Neural cell (in vitro differentiated cells): ENCODE measurements at regions not wholly inside any gene's neighbourhood (a gene's known extent, or its start where the extent isn't known, plus 50 kb on each side); places are given as distances from the start of the nearest gene placed in this dataset.

Experiments used
- H2AFZ ChIP-seq: fragments of 200-600, 300-800 bp; sonication (generic), shearing (Covaris generic); 2 replicates; pipeline ENCODE4 v1.6.0; 2014; ENCODE audit warnings: low read depth, mild to moderate bottlenecking, antibody characterized with exemption, low read length, moderate library complexity
- H3F3A ChIP-seq: fragments of 200-600 bp; shearing (Covaris generic); 2 replicates; pipeline ENCODE4 v1.6.1; 2016; ENCODE audit warnings: mild to moderate bottlenecking, moderate library complexity, mixed read lengths, antibody characterized with exemption, low read length; ENCODE audit not compliant: insufficient read depth, poor library complexity, severe bottlenecking
- H3K27ac ChIP-seq: fragments of 200-600, 300-800 bp; sonication (generic), shearing (Covaris generic); 2 replicates; pipeline ENCODE4 v1.5.1; 2014; ENCODE audit warnings: mild to moderate bottlenecking, low read length, moderate library complexity
- H3K27me3 ChIP-seq: fragments of 300-800, 200-600 bp; sonication (generic), shearing (Covaris generic); 2 replicates; pipeline ENCODE4 v1.6.0; 2014; ENCODE audit warnings: mild to moderate bottlenecking, low read depth, low read length, moderate library complexity; ENCODE audit not compliant: insufficient read depth
- H3K36me3 ChIP-seq: fragments of 300-800, 200-600 bp; sonication (generic), shearing (Covaris generic); 2 replicates; pipeline ENCODE4 v1.5.1; 2014; ENCODE audit warnings: mild to moderate bottlenecking, antibody characterized with exemption, low read length, moderate library complexity; ENCODE audit not compliant: insufficient read depth
- H3K4me2 ChIP-seq: fragments of 300-800, 200-600 bp; sonication (generic), shearing (Covaris generic); 2 replicates; pipeline ENCODE4 v1.6.0; 2014; ENCODE audit warnings: mild to moderate bottlenecking, low read length
- H3K4me3 ChIP-seq: fragments of 300-800, 200-600 bp; sonication (generic), shearing (Covaris generic); 2 replicates; pipeline ENCODE4 v1.5.1; 2014; ENCODE audit warnings: mild to moderate bottlenecking, low read length, moderate library complexity
- H3K79me2 ChIP-seq: fragments of 200-600 bp; shearing (Covaris generic); replicated peaks from 2 replicates; pipeline ENCODE4 v1.6.0; 2014; ENCODE audit warnings: mild to moderate bottlenecking, low read length, moderate library complexity; ENCODE audit not compliant: insufficient read depth
- H3K9ac ChIP-seq: fragments of 300-800, 200-600 bp; sonication (generic), shearing (Covaris generic); 2 replicates; pipeline ENCODE4 v1.6.1; 2016; ENCODE audit warnings: mild to moderate bottlenecking, low read length, mixed read lengths
- H3K9me2 ChIP-seq: fragments of 200-600 bp; shearing (Covaris generic); 2 replicates; pipeline ENCODE4 v1.6.1; 2016; ENCODE audit warnings: mild to moderate bottlenecking, low read length, mixed read lengths; ENCODE audit not compliant: insufficient read depth
- H3K9me3 ChIP-seq: fragments of 200-600, 300-800 bp; sonication (generic), shearing (Covaris generic); 2 replicates; pipeline ENCODE4 v1.6.1; 2016; ENCODE audit warnings: mild to moderate bottlenecking, mixed run types, low read length, moderate library complexity, mixed read lengths
- H4K20me1 ChIP-seq: fragments of 200-600 bp; shearing (Covaris generic); 2 replicates; pipeline ENCODE4 v1.6.1; 2016; ENCODE audit warnings: mild to moderate bottlenecking, mixed run types; ENCODE audit not compliant: insufficient read depth
- CTCF ChIP-seq: fragments of 450-650 bp; IDR thresholded peaks from 2 replicates; pipeline ENCODE4 v1.5.1; 2014; ENCODE audit warnings: antibody characterized with exemption, mild to moderate bottlenecking, moderate library complexity; ENCODE audit not compliant: poor library complexity, severe bottlenecking
- EP300 ChIP-seq: fragments of 450-650 bp; conservative IDR thresholded peaks from 2 replicates; pipeline ENCODE4 v1.6.1; 2014; ENCODE audit warnings: antibody characterized with exemption, mild to moderate bottlenecking, moderate library complexity; ENCODE audit not compliant: poor library complexity, severe bottlenecking
- EZH2 ChIP-seq: fragments of 200-600, 300-800 bp; shearing (Covaris generic), sonication (generic); IDR thresholded peaks from 2 replicates; pipeline ENCODE4 v1.6.1; 2014; ENCODE audit warnings: antibody characterized with exemption, low read length, borderline replicate concordance, mild to moderate bottlenecking; ENCODE audit not compliant: insufficient read depth, poor library complexity, severe bottlenecking
- MXI1 ChIP-seq: fragments of 450-650 bp; conservative IDR thresholded peaks from 2 replicates; pipeline ENCODE4 v1.6.1; 2014; ENCODE audit warnings: antibody characterized with exemption, mild to moderate bottlenecking; ENCODE audit not compliant: poor library complexity, severe bottlenecking
- POLR2AphosphoS5 ChIP-seq: IDR thresholded peaks from 2 replicates; pipeline ENCODE4 v1.6.1; 2012
- RAD21 ChIP-seq: fragments of 450-650 bp; conservative IDR thresholded peaks from 2 replicates; pipeline ENCODE4 v1.6.1; 2014; ENCODE audit warnings: antibody characterized with exemption, mild to moderate bottlenecking, moderate library complexity
- SMC3 ChIP-seq: fragments of 450-650 bp; conservative IDR thresholded peaks from 2 replicates; pipeline ENCODE4 v1.6.1; 2014; ENCODE audit warnings: antibody characterized with exemption, mild to moderate bottlenecking, moderate library complexity; ENCODE audit not compliant: poor library complexity
- TAF1 ChIP-seq: IDR thresholded peaks from 2 replicates; pipeline ENCODE4 v1.6.1; 2012; ENCODE audit warnings: low read depth
- TF ChIP-seq, protein P1 (sequence below): IDR thresholded peaks from 2 replicates; pipeline ENCODE4 v1.6.1; 2012; ENCODE audit warnings: borderline replicate concordance

DNA sequence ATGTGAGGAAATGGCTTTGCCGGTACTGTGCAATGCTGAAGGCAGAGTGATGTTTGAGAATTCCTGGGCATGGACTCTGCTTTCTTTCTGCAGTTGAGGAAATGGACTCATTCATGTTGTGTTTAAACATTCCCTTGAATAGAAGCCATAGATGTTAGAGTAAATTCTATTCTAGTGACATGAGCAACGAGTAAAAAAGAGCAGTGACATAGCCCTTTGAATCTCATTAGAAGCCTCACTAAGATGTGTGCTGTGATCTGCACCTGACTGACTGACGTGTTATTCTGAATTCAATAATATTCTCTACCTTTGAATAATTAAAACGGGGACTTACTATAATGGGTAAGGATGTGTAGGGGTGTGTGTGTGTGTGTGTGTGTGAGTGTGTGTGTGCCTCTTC is 113.7 kb upstream of the KLF4 start:
- Histone ChIP-seq H3K4me2 (no peak overlapping the region), H3K9me3 (no peaks in the 10 kb centered on the region)

DNA sequence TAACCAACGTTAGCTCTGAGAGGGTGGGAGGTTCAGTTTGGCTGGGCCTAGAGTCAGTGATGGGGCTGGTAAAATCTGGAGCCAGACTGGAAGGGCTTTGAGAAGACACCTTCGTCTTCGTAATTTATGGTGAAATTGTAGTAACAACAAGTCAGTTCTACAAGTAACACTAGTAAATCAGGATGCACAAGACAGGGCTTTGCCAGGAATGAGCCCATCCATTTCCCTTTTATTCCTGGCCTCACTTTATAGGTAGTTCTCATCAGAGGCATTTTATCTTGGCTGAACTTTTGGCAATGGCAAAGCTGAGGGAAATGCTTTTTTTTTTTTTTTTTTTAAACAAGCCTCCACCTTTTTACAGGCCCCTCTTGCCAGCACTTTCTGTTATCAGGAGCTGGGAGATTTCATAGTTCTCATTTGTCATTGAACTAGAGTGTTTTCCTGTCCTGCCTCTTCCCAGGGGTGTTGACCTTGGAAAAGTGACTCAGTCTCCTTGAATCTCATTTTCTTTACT is 110.5 kb upstream of the KLF4 start:
- Histone ChIP-seq H3K9ac (no peak overlapping the region), H3K4me3 (no peak overlapping the region), H3F3A (no peaks in the 10 kb centered on the region), H3K4me2 (no peak overlapping the region), H3K36me3 (no peaks in the 10 kb centered on the region), H4K20me1 (no peaks in the 10 kb centered on the region), H2AFZ (no peak overlapping the region), H3K9me3 (no peaks in the 10 kb centered on the region), H3K9me2 (no peaks in the 10 kb centered on the region), H3K27me3 (no peaks in the 10 kb centered on the region), H3K79me2 (no peaks in the 10 kb centered on the region), H3K27ac (no peak overlapping the region)
- TF ChIP-seq EP300 (no peak), CTCF (no peak)
- TF ChIP-seq, protein P1, sequence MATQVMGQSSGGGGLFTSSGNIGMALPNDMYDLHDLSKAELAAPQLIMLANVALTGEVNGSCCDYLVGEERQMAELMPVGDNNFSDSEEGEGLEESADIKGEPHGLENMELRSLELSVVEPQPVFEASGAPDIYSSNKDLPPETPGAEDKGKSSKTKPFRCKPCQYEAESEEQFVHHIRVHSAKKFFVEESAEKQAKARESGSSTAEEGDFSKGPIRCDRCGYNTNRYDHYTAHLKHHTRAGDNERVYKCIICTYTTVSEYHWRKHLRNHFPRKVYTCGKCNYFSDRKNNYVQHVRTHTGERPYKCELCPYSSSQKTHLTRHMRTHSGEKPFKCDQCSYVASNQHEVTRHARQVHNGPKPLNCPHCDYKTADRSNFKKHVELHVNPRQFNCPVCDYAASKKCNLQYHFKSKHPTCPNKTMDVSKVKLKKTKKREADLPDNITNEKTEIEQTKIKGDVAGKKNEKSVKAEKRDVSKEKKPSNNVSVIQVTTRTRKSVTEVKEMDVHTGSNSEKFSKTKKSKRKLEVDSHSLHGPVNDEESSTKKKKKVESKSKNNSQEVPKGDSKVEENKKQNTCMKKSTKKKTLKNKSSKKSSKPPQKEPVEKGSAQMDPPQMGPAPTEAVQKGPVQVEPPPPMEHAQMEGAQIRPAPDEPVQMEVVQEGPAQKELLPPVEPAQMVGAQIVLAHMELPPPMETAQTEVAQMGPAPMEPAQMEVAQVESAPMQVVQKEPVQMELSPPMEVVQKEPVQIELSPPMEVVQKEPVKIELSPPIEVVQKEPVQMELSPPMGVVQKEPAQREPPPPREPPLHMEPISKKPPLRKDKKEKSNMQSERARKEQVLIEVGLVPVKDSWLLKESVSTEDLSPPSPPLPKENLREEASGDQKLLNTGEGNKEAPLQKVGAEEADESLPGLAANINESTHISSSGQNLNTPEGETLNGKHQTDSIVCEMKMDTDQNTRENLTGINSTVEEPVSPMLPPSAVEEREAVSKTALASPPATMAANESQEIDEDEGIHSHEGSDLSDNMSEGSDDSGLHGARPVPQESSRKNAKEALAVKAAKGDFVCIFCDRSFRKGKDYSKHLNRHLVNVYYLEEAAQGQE: no peak

More for the DNA sequence above, 113.7 kb upstream of the KLF4 start:
- no peaks in the 10 kb centered on the region for H4K20me1 ChIP-seq
- no peak overlapping the region for H3K27ac ChIP-seq
- no peaks in the 10 kb centered on the region for H3K27me3 ChIP-seq
- H3K79me2 ChIP-seq: no peaks in the 10 kb centered on the region
- H3K9me2 ChIP-seq: no peaks in the 10 kb centered on the region
- H2AFZ ChIP-seq: no peak overlapping the region
- TF ChIP-seq POLR2AphosphoS5: no peak
- TF ChIP-seq EZH2: no peak
- no peak for TF ChIP-seq MXI1
- no peak for TF ChIP-seq RAD21
- no peak for TF ChIP-seq CTCF
- TF ChIP-seq, protein P1: no peak
- TF ChIP-seq TAF1: no peak
- no peak for TF ChIP-seq SMC3
- no peak for TF ChIP-seq EP300
- no peak overlapping the region for H3K4me3 ChIP-seq
- H3F3A ChIP-seq: no peaks in the 10 kb centered on the region
- no peaks in the 10 kb centered on the region for H3K36me3 ChIP-seq
- H3K9ac ChIP-seq: no peak overlapping the region
